Neural progenitor cell (in vitro differentiated cells): ENCODE measurements at regions not wholly inside any gene's neighbourhood (a gene's known extent, or its start where the extent isn't known, plus 50 kb on each side); places are given as distances from the start of the nearest gene placed in this dataset.

Source experiments
- DNase-seq: peaks from one replicate; pipeline ENCODE4 v3.0.0-alpha.2; 2016; ENCODE audit warnings: low spot score
- H2AFZ ChIP-seq: fragments of 200-600 bp; sonication (generic); replicated peaks from 2 replicates; pipeline ENCODE4 v1.6.1; 2016; ENCODE audit warnings: antibody characterized with exemption
- H3F3A ChIP-seq: fragments of 200-600 bp; sonication (generic); 2 replicates; pipeline ENCODE4 v1.6.1; 2016; ENCODE audit warnings: antibody characterized with exemption, low read depth
- H3K27ac ChIP-seq: fragments of 200-600 bp; sonication (generic); 2 replicates; pipeline ENCODE4 v1.5.1; 2016; ENCODE audit warnings: mild to moderate bottlenecking
- H3K27me3 ChIP-seq: fragments of 200-600 bp; sonication (generic); 2 replicates; pipeline ENCODE4 v1.6.1; 2016; ENCODE audit warnings: mild to moderate bottlenecking, moderate library complexity
- H3K36me3 ChIP-seq: fragments of 200-600 bp; sonication (generic); 2 replicates; pipeline ENCODE4 v1.5.1; 2016
- H3K4me1 ChIP-seq: fragments of 200-600 bp; sonication (generic); 2 replicates; pipeline ENCODE4 v1.6.1; 2016; ENCODE audit warnings: mixed run types
- H3K4me2 ChIP-seq: fragments of 200-600 bp; sonication (generic); 2 replicates; pipeline ENCODE4 v1.6.1; 2016
- H3K4me3 ChIP-seq: fragments of 200-600 bp; sonication (generic); 2 replicates; pipeline ENCODE4 v1.5.1; 2016
- H3K79me2 ChIP-seq: fragments of 200-600 bp; sonication (generic); 2 replicates; pipeline ENCODE4 v1.6.1; 2016; ENCODE audit warnings: low read depth
- H3K9ac ChIP-seq: fragments of 200-600 bp; sonication (generic); 2 replicates; pipeline ENCODE4 v1.6.1; 2016
- H3K9me3 ChIP-seq: fragments of 200-600 bp; sonication (generic); 2 replicates; pipeline ENCODE4 v1.5.1; 2016; ENCODE audit warnings: low read depth
- H4K20me1 ChIP-seq: fragments of 200-600 bp; sonication (generic); 2 replicates; pipeline ENCODE4 v1.6.1; 2016; ENCODE audit warnings: low read depth
- H3K27ac Mint-ChIP-seq: 3 replicates; pipeline ENCODE4 v1.8.0; 2021; ENCODE audit warnings: mixed read lengths
- H3K27me3 Mint-ChIP-seq: 2 replicates; pipeline ENCODE4 v1.8.0; 2022; ENCODE audit warnings: low read depth, mild to moderate bottlenecking, inconsistent platforms, moderate library complexity, mixed read lengths; ENCODE audit not compliant: insufficient read depth
- H3K36me3 Mint-ChIP-seq: 3 replicates; pipeline ENCODE4 v1.8.0; 2021; ENCODE audit warnings: mixed read lengths
- H3K4me1 Mint-ChIP-seq: 3 replicates; pipeline ENCODE4 v1.8.0; 2021; ENCODE audit warnings: mixed read lengths
- H3K4me3 Mint-ChIP-seq: 3 replicates; pipeline ENCODE4 v1.8.0; 2021; ENCODE audit warnings: mild to moderate bottlenecking, moderate library complexity, mixed read lengths
- H3K9me3 Mint-ChIP-seq: 3 replicates; pipeline ENCODE4 v1.8.0; 2020; ENCODE audit warnings: mixed read lengths
- EZH2 ChIP-seq: fragments of 200-600 bp; sonication (generic); IDR thresholded peaks from 2 replicates; pipeline ENCODE4 v1.6.1; 2017; ENCODE audit warnings: antibody characterized with exemption, mild to moderate bottlenecking, moderate library complexity
- EZH2phosphoT487 ChIP-seq: fragments of 200-600 bp; sonication (generic); IDR thresholded peaks from 2 replicates; pipeline ENCODE4 v1.6.1; 2017; ENCODE audit warnings: antibody characterized with exemption
- TF ChIP-seq, protein P1 (sequence below): fragments of 200-600 bp; sonication (generic); IDR thresholded peaks from 2 replicates; pipeline ENCODE4 v1.5.1; 2017; ENCODE audit warnings: antibody characterized with exemption, mild to moderate bottlenecking

DNA sequence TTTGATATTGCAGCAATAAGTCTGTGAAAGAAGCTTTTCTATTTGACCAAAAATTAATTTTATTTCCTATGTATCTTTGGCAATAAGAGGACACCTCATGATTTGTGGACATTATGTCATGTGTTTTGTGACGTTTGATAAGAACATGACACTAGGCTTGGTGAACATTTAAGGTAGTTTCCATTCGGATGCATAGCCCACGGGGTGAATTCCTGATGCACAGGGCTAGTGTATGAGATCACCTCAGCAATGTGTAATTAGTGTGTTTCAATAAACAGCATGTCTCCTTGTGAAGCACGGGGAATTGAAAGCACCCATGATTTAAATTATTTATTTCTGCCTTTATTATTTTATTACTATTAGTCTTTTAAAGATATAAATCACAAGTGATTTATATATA lies 146.1 kb upstream of the LINC00305 start:
- Histone ChIP-seq H4K20me1 (no peaks in the 10 kb centered on the region), H3K9ac (no peak overlapping the region), H3F3A (no peaks in the 10 kb centered on the region), H3K36me3 (no peaks in the 10 kb centered on the region), H3K27me3 (no peaks in the 10 kb centered on the region), H3K79me2 (no peaks in the 10 kb centered on the region), H3K4me1 (peaks cover 3% of the 10 kb centered on the region), H3K4me3 (no peak overlapping the region), H3K4me2 (no peak overlapping the region), H3K27ac (no peak overlapping the region), H2AFZ (no peak overlapping the region), H3K9me3 (no peaks in the 10 kb centered on the region)
- DNase-seq, result no peak
- Mint-ChIP-seq H3K4me3 (no peak overlapping the region), H3K9me3 (no peaks in the 10 kb centered on the region), H3K27me3 (no peaks in the 10 kb centered on the region), H3K36me3 (no peaks in the 10 kb centered on the region), H3K27ac (no peak overlapping the region), H3K4me1 (no peaks in the 10 kb centered on the region)
- no peak for TF ChIP-seq EZH2phosphoT487
- TF ChIP-seq EZH2, result no peak
- TF ChIP-seq, protein P1, sequence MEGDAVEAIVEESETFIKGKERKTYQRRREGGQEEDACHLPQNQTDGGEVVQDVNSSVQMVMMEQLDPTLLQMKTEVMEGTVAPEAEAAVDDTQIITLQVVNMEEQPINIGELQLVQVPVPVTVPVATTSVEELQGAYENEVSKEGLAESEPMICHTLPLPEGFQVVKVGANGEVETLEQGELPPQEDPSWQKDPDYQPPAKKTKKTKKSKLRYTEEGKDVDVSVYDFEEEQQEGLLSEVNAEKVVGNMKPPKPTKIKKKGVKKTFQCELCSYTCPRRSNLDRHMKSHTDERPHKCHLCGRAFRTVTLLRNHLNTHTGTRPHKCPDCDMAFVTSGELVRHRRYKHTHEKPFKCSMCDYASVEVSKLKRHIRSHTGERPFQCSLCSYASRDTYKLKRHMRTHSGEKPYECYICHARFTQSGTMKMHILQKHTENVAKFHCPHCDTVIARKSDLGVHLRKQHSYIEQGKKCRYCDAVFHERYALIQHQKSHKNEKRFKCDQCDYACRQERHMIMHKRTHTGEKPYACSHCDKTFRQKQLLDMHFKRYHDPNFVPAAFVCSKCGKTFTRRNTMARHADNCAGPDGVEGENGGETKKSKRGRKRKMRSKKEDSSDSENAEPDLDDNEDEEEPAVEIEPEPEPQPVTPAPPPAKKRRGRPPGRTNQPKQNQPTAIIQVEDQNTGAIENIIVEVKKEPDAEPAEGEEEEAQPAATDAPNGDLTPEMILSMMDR, result no peak

- Mint-ChIP-seq H3K27me3 (no peaks in the 10 kb centered on the region), H3K4me1 (no peaks in the 10 kb centered on the region), H3K36me3 (no peaks in the 10 kb centered on the region), H3K4me3 (no peak overlapping the region), H3K9me3 (no peaks in the 10 kb centered on the region), H3K27ac (no peak overlapping the region)
- H3K27ac ChIP-seq, result no peak overlapping the region
- no peak overlapping the region for H3K4me2 ChIP-seq
- H2AFZ ChIP-seq, result no peak overlapping the region
- no peaks in the 10 kb centered on the region for H3F3A ChIP-seq
- H3K79me2 ChIP-seq, result no peaks in the 10 kb centered on the region
- no peaks in the 10 kb centered on the region for H4K20me1 ChIP-seq
- no peak overlapping the region for H3K4me3 ChIP-seq
- no peak for DNase-seq
- H3K27me3 ChIP-seq, result no peaks in the 10 kb centered on the region
- no peaks in the 10 kb centered on the region for H3K9me3 ChIP-seq
- TF ChIP-seq EZH2 (no peak), EZH2phosphoT487 (no peak)
- TF ChIP-seq, protein P1, result no peak
- H3K36me3 ChIP-seq, result no peaks in the 10 kb centered on the region
- no peak overlapping the region for H3K9ac ChIP-seq
- no peaks in the 10 kb centered on the region for H3K4me1 ChIP-seq
These were observed 139.5 kb upstream of the LINC00305 start for GRCh38 chr18:64288432-64288831.

GRCh38 chr18:64287926-64288325 lies 139.0 kb upstream of the LINC00305 start:
- Histone ChIP-seq H3K9ac (no peak overlapping the region), H3K27me3 (no peaks in the 10 kb centered on the region), H3K36me3 (no peaks in the 10 kb centered on the region), H3K9me3 (no peaks in the 10 kb centered on the region), H3K27ac (no peak overlapping the region), H3K79me2 (no peaks in the 10 kb centered on the region), H3K4me2 (no peak overlapping the region), H3F3A (no peaks in the 10 kb centered on the region), H3K4me3 (no peak overlapping the region), H3K4me1 (no peaks in the 10 kb centered on the region), H2AFZ (no peak overlapping the region), H4K20me1 (no peaks in the 10 kb centered on the region)
- DNase-seq, result no peak
- Mint-ChIP-seq H3K27ac (no peak overlapping the region), H3K9me3 (no peaks in the 10 kb centered on the region), H3K4me3 (no peak overlapping the region), H3K27me3 (no peaks in the 10 kb centered on the region), H3K4me1 (no peaks in the 10 kb centered on the region), H3K36me3 (no peaks in the 10 kb centered on the region)
- TF ChIP-seq EZH2, result no peak
- TF ChIP-seq, protein P1, result no peak
- TF ChIP-seq EZH2phosphoT487, result no peak

- Mint-ChIP-seq H3K9me3 (peaks cover 14% of the 10 kb centered on the region), H3K36me3 (no peaks in the 10 kb centered on the region)
These were observed 134.2 kb upstream of the LINC00305 start for GRCh38 chr18:64283059-64283458.

More at GRCh38 chr18:64283059-64283458, 134.2 kb upstream of the LINC00305 start:
- no peak for TF ChIP-seq EZH2phosphoT487
- TF ChIP-seq, protein P1, result no peak
- no peak for TF ChIP-seq EZH2
- no peak overlapping the region for H3K4me3 Mint-ChIP-seq
- peaks cover 4% of the 10 kb centered on the region for H3K27me3 Mint-ChIP-seq
- no peaks in the 10 kb centered on the region for H3K27me3 ChIP-seq
- DNase-seq, result no peak
- no peak overlapping the region for H3K27ac Mint-ChIP-seq
- peaks cover 3% of the 10 kb centered on the region for H3K9me3 ChIP-seq
- no peak overlapping the region for H3K4me3 ChIP-seq
- H4K20me1 ChIP-seq, result no peaks in the 10 kb centered on the region
- H3F3A ChIP-seq, result no peaks in the 10 kb centered on the region
- H3K36me3 ChIP-seq, result no peaks in the 10 kb centered on the region
- H3K79me2 ChIP-seq, result no peaks in the 10 kb centered on the region
- H3K4me1 Mint-ChIP-seq, result no peaks in the 10 kb centered on the region
- H3K27ac ChIP-seq, result no peak overlapping the region
- no peak overlapping the region for H3K4me2 ChIP-seq
- no peaks in the 10 kb centered on the region for H3K4me1 ChIP-seq
- no peak overlapping the region for H3K9ac ChIP-seq
- no peak overlapping the region for H2AFZ ChIP-seq
